SHP77 (cell line): ENCODE measurements at regions not wholly inside any gene's neighbourhood (a gene's known extent, or its start where the extent isn't known, plus 50 kb on each side); places are given as distances from the start of the nearest gene placed in this dataset.
"Not testable (repeated sequence)": the region's sequence is repeated elsewhere in the genome, so short reads cannot be mapped to it uniquely, and the experiment has no call there.

Source experiments
- DNase-seq, 2 experiments: peaks; one replicate each; lab custom pipeline; 2025; lab: John Stamatoyannopoulos, UW

- DNase-seq: no peak
Measured at GRCh38 chr11:109046284-109046992, 375.6 kb upstream of the C11orf87 start.

- no peak for DNase-seq
Measured at GRCh38 chr11:109048098-109048497, 373.9 kb upstream of the C11orf87 start.

GRCh38 chr11:109051200-109051599, 370.8 kb upstream of the C11orf87 start:
- DNase-seq: no peak

- no peak for DNase-seq
Measured at GRCh38 chr11:109059402-109059801, 362.6 kb upstream of the C11orf87 start.

- no peak for DNase-seq
Measured at GRCh38 chr11:109061394-109061793, 360.6 kb upstream of the C11orf87 start.

GRCh38 chr11:109062445-109062844, 359.5 kb upstream of the C11orf87 start:
- peak; percentile 77 to 83 for DNase-seq

GRCh38 chr11:109062871-109063270, 359.1 kb upstream of the C11orf87 start:
- peak; percentile 34 to 63 for DNase-seq

- not testable (repeated sequence) for DNase-seq
Measured at GRCh38 chr11:109064618-109065311, 357.2 kb upstream of the C11orf87 start.

- DNase-seq: no peak
Measured at GRCh38 chr11:109071262-109071661, 350.7 kb upstream of the C11orf87 start.

- DNase-seq: no peak
Measured at GRCh38 chr11:109071712-109072524, 350.1 kb upstream of the C11orf87 start.

GRCh38 chr11:109073032-109073822, 348.8 kb upstream of the C11orf87 start:
- no peak for DNase-seq

GRCh38 chr11:109075976-109076375, 346.0 kb upstream of the C11orf87 start:
- DNase-seq: no peak

- no peak for DNase-seq
Measured at GRCh38 chr11:109076870-109077269, 345.1 kb upstream of the C11orf87 start.

GRCh38 chr11:109077291-109077920, 344.6 kb upstream of the C11orf87 start:
- DNase-seq: no peak

- no peak for DNase-seq
Measured at GRCh38 chr11:109085708-109086373, 336.1 kb upstream of the C11orf87 start.

GRCh38 chr11:109086931-109087330, 335.1 kb upstream of the C11orf87 start:
- no peak for DNase-seq

- no peak for DNase-seq
Measured at GRCh38 chr11:109088086-109088485, 333.9 kb upstream of the C11orf87 start.

GRCh38 chr11:109089144-109089543, 332.8 kb upstream of the C11orf87 start:
- DNase-seq: no peak

GRCh38 chr11:109093354-109093753, 328.6 kb upstream of the C11orf87 start:
- DNase-seq: no peak

GRCh38 chr11:109096266-109096665, 325.7 kb upstream of the C11orf87 start:
- DNase-seq: no peak
